CD4-positive, alpha-beta T cell treated with Interleukin-15 for 1 hour (primary cell): ENCODE measurements at regions not wholly inside any gene's neighbourhood (a gene's known extent, or its start where the extent isn't known, plus 50 kb on each side); places are given as distances from the start of the nearest gene placed in this dataset.

Experiments
- DNase-seq: peaks from one replicate; pipeline ENCODE4 v3.0.0-alpha.2; 2020

- DNase-seq, result no peak
Observed at GRCh38 chr22:47808886-47809620, 1046.6 kb downstream of the TBC1D22A start.

DNA sequence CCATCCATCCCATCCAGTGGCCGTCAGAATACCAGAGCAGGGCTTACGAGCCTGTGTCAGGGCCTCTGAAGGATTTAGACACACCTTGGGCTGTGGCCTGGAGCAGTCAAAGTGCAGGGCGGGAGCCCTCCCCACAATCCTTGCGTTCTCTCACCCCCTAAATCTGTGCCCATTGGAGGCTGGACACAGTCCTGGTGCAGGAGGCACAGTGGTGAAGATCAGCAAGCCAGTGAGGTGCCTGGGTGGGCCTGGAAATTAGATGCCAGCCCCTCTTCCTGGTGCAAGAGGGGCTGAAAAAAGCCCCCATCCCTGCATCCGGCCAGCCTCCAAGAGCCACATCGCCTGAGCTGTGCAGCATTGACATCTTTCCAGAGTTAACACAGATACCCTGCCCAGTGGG, 1045.8 kb downstream of the TBC1D22A start:
- DNase-seq, result no peak

GRCh38 chr22:47807506-47807905, 1045.1 kb downstream of the TBC1D22A start:
- DNase-seq, result no peak

DNA sequence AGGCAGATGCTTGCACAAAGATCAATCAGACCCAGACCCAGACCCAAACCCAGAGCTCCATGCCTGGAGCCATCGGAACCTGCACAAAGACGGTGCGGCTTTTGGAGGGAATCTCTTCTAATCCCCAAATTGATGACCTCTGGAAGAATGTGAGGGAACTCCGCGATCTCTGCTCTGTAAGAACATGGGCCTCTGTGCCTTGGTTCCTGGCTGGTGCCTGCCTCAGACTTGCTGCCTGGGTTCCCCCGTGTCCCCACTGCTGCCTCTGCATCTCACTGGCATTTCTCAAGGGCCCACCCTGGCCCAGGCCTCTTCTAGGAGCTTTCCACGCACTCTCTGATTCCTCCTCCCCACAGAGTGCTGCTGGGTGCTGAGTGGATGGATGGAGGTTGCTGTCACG, 1044.4 kb downstream of the TBC1D22A start:
- DNase-seq, result no peak

GRCh38 chr22:47805394-47805935, 1043.0 kb downstream of the TBC1D22A start:
- DNase-seq, result no peak

GRCh38 chr22:47804281-47804680, 1041.8 kb downstream of the TBC1D22A start:
- no peak for DNase-seq

- no peak for DNase-seq
Observed at GRCh38 chr22:47802421-47802820, 1040.0 kb downstream of the TBC1D22A start.

- DNase-seq, result no peak
Observed at GRCh38 chr22:47801541-47802245, 1039.2 kb downstream of the TBC1D22A start.

DNA sequence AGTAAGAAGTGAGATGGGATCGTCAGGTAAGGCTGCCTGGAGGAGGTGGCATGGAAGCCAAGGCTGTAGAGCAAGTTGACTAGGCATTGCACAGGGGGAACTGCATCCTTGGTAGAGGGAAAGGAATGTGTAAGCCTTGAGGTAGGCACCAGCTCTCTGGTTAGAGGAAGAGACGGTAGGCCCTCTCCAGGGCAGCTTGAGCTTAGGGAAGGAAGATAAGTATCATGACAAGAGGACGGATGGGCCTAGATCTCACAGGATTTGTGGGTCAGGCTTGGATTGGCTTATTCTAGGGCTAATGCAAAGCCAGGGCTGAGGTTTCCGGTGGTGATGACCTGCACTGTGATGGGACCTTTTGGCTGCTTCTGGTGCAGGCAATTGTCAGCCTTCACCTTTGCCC, 1035.8 kb downstream of the TBC1D22A start:
- no peak for DNase-seq

- no peak for DNase-seq
Observed at GRCh38 chr22:47797342-47797945, 1035.0 kb downstream of the TBC1D22A start.

DNA sequence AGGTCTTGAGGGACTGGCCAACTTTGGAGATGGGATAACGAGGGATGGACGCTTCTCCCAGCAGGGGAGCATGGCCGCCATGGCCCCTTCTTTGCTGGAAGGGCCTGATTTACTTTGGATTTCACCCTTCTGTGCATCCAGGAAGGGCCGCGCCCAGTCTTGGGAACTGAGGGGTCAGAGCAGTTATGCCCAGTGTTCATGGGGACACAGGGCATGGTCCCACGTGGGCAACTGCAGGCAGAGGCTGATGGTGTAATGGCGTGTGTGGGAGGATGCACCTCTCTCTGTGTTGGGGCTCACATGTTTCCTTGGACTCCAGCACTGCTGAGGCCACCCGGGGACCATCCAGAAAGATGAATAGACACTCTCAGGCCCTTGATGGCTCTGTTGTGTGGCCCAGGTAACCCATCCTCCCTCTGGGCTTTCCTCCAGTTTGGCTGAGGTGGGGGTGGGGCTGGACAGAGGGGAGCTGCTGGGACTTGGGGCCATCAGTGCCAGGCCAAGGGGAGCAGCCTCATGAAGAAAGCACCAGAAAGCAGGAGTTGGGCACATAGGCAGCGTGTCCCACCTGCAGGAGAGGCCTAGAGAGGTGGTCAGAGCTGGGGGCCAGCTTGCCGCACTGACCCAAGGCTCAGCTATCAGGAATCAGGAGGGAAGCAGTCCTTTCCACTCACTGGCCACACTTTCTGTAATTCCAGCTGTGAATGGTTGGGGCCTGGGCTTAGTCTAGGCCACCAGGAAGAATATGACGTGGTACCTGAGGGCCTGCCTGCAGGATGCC, 1033.9 kb downstream of the TBC1D22A start:
- DNase-seq, result no peak

- peak; percentile 7 for DNase-seq
Observed at GRCh38 chr22:47795477-47796127, 1033.2 kb downstream of the TBC1D22A start.

DNA sequence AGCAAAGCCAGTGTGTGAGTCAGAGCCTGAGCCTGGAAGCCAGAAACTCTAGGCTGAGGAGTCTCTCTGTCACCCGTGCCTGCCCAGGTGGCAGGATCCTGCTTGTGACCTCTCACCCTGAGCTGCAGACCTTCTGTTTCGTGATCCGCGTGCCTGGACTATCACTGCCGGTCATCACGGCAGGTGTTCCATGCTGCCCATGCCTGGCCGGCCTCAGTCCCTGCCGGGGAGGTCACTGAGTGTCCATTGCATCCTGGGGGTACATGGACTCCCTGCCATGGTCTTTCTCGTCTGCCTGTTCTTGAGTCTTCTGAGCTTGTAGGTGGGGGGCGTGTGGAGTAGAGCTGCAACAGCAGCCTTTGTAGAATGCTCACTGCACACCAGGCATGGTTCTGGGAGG, 1032.4 kb downstream of the TBC1D22A start:
- DNase-seq, result no peak

- DNase-seq, result peak; percentile 8
Observed at GRCh38 chr22:47793304-47794101, 1031.1 kb downstream of the TBC1D22A start.

GRCh38 chr22:47789171-47789570, 1026.7 kb downstream of the TBC1D22A start:
- no peak for DNase-seq

GRCh38 chr22:47788461-47788860, 1026.0 kb downstream of the TBC1D22A start:
- DNase-seq, result no peak

- no peak for DNase-seq
Observed at GRCh38 chr22:47787501-47788227, 1025.2 kb downstream of the TBC1D22A start.

GRCh38 chr22:47786650-47787290, 1024.3 kb downstream of the TBC1D22A start:
- no peak for DNase-seq

DNA sequence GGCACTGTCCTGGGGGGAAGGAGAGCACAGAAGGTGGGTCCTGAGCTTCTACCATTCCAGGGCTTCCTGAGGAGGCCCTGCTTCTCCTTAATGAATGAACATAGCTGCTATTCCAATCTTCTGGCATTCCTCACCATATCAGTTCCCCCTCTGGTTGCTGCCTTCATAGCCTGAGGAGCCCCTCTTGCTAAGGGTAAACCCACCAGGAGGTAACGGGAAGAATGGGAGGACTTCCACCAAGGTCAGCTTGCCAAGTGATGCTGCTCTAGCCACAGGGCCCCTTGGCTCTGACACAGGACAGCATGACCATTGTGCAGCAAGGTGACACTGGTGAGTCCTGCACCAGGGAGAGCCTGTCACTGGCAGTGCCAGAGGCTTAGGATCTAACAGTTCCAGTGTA, 1022.5 kb downstream of the TBC1D22A start:
- DNase-seq, result no peak

DNA sequence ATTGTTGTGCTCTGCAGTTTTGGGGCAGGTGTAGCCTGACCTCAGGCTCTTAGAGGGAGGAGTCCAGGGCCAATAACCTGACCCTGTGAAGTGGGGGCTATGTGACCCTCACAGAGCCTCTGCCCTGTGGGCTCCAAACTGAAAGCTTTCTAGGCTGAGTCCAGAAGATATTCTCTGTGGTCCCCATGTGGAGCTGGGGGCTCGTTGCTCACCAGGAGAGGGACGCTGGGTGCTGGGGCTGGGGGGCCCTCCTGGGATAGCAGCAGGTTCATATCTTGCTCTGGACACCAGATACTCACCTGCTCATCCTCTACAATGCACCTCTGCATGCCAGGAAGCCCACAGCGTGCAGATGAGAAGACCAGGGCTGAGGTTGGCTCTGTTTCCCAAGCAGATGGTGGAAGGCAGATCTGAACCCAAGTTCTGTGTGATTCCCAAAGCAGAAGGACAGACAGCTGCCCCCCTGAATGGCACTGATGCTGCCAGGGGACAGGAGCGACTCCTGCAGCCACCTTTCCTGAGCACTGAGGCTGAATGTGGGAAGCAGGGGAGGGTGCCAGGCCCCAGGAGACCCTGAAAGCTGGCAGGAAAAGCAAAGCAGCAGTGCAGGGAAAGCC, 1022.0 kb downstream of the TBC1D22A start:
- DNase-seq, result no peak
